GM12878 (cell line): ENCODE measurements at regions not wholly inside any gene's neighbourhood (a gene's known extent, or its start where the extent isn't known, plus 50 kb on each side); places are given as distances from the start of the nearest gene placed in this dataset.

Experiments used
- ATAC-seq: fragments of 200-7000 bp; cut with Tn5 transposase; 3 replicates; pipeline ENCODE4 v1.9.1; 2020; ENCODE audit warnings: mild to moderate bottlenecking, moderate library complexity
- BruUV-seq: library from RNA; stranded (reverse); fragments of 400-500 nt; replicated peaks from 2 replicates; lab custom pipeline; 2021; lab: Mats Ljungman, UMichigan
- CTCF ChIA-PET: fragments of 300-600 bp; sonication (Branson Sonifier 250); formaldehyde crosslinking; extraction: SDS; loops from one replicate; lab custom pipeline; 2021; ENCODE audit warnings: inconsistent platforms; lab: Yijun Ruan, JAX
- POLR2A ChIA-PET: fragments of 350-600 bp; formaldehyde crosslinking; extraction: SDS; loops from one replicate; lab custom pipeline; 2021; ENCODE audit warnings: inconsistent platforms; lab: Charles Lee
- RAD21 ChIA-PET: fragments of 300-600 bp; sonication (Branson Sonifier 250); formaldehyde crosslinking; loops from one replicate; lab custom pipeline; 2023; ENCODE audit warnings: antibody characterized with exemption; ENCODE audit not compliant: unreplicated experiment; lab: Charles Lee
- SMC1A ChIA-PET: fragments of 300-600 bp; sonication (Branson Sonifier 250); formaldehyde crosslinking; loops from one replicate; lab custom pipeline; 2023; ENCODE audit not compliant: unreplicated experiment, uncharacterized antibody; lab: Charles Lee
- DNase-seq: peaks from one replicate; pipeline ENCODE4 v3.0.0-alpha.2; 2011; ENCODE audit warnings: low read depth, low spot score
- FAIRE-seq: peaks from 3 replicates; lab custom pipeline; 2011; peaks lifted over from hg19 to GRCh38; lab: Jason Lieb, UNC
- H2AFZ ChIP-seq: 2 replicates; pipeline ENCODE4 v1.6.0; 2011; ENCODE audit warnings: low read depth, low read length, control low read depth; ENCODE audit not compliant: control insufficient read depth
- H3K27ac ChIP-seq: 2 replicates; pipeline ENCODE4 v1.5.1; 2011; ENCODE audit warnings: control low read depth; ENCODE audit not compliant: control insufficient read depth, insufficient read depth
- H3K27me3 ChIP-seq, 2 experiments: replicated peaks in 1 of 2; 2 replicates each; pipeline versions ENCODE4 v1.6.0 to v1.6.1; 2011; ENCODE audit warnings: low read length in 1 of 2; ENCODE audit not compliant: control insufficient read depth in 2 of 2, insufficient read depth in 2 of 2
- H3K36me3 ChIP-seq, 2 experiments: 2 replicates each; pipeline ENCODE4 v1.5.1; 2011; ENCODE audit warnings: low read length in 1 of 2; ENCODE audit not compliant: control insufficient read depth in 2 of 2, insufficient read depth in 2 of 2
- H3K4me1 ChIP-seq: 2 replicates; pipeline ENCODE4 v1.6.1; 2011; ENCODE audit warnings: mild to moderate bottlenecking, low read length, moderate library complexity, mixed read lengths; ENCODE audit not compliant: control insufficient read depth, insufficient read depth
- H3K4me2 ChIP-seq: 2 replicates; pipeline ENCODE4 v1.6.0; 2011; ENCODE audit warnings: control low read depth; ENCODE audit not compliant: control insufficient read depth, insufficient read depth
- H3K4me3 ChIP-seq: fragments of 200-600 bp; sonication (generic); 2 replicates; pipeline ENCODE4 v1.5.1; 2016
- H3K79me2 ChIP-seq: 2 replicates; pipeline ENCODE4 v1.6.0; 2011; ENCODE audit warnings: low read length; ENCODE audit not compliant: control insufficient read depth, insufficient read depth
- H3K9ac ChIP-seq: 2 replicates; pipeline ENCODE4 v1.8.0; 2011; ENCODE audit warnings: low read length, control low read depth, mixed read lengths; ENCODE audit not compliant: control insufficient read depth, insufficient read depth
- H3K9me3 ChIP-seq: replicated peaks from 3 replicates; pipeline ENCODE4 v1.5.1; 2011; ENCODE audit warnings: mild to moderate bottlenecking, low read length; ENCODE audit not compliant: control insufficient read depth, insufficient read depth
- H4K20me1 ChIP-seq: 2 replicates; pipeline ENCODE4 v1.6.0; 2011; ENCODE audit not compliant: control insufficient read depth, insufficient read depth
- BCL11A ChIP-seq: IDR thresholded peaks from 2 replicates; pipeline ENCODE4 v1.6.1; 2011; ENCODE audit warnings: low read depth, low read length
- BHLHE40 ChIP-seq, 2 experiments: fragments of 450-650 bp in 1 of 2; IDR thresholded peaks; 2 replicates each; pipeline ENCODE4 v1.6.1; 2011 to 2017; ENCODE audit warnings: low read depth in 2 of 2, borderline replicate concordance in 1 of 2, improper control_type of control experiment in 1 of 2, low read length in 1 of 2, mild to moderate bottlenecking in 1 of 2
- CBFB ChIP-seq: IDR thresholded peaks from 2 replicates; pipeline ENCODE4 v1.6.1; 2016; ENCODE audit warnings: antibody characterized with exemption, low read depth
- CHD4 ChIP-seq: fragments of 200-600 bp; sonication (generic); IDR thresholded peaks from 2 replicates; pipeline ENCODE4 v1.6.1; 2016; ENCODE audit warnings: mild to moderate bottlenecking
- DPF2 ChIP-seq: fragments of 450-650 bp; IDR thresholded peaks from 2 replicates; pipeline ENCODE4 v1.6.1; 2017; ENCODE audit warnings: mild to moderate bottlenecking
- EED ChIP-seq: sonication (generic); IDR thresholded peaks from 2 replicates; pipeline ENCODE4 v1.6.1; 2016; ENCODE audit warnings: antibody characterized with exemption, low read depth
- EGR1 ChIP-seq, 2 experiments: IDR thresholded peaks; 1 replicate in 1 of 2; 2 replicates in 1 of 2; pipeline ENCODE4 v1.6.1; 2011 to 2012; ENCODE audit warnings: low read depth in 2 of 2, low read length in 2 of 2, borderline replicate concordance in 1 of 2, mild to moderate bottlenecking in 1 of 2, moderate library complexity in 1 of 2
- FOXK2 ChIP-seq: fragments of 450-650 bp; IDR thresholded peaks from 2 replicates; pipeline ENCODE4 v1.6.1; 2017; ENCODE audit warnings: mild to moderate bottlenecking, moderate library complexity
- NR2C1 ChIP-seq: fragments of 450-650 bp; IDR thresholded peaks from 2 replicates; pipeline ENCODE4 v1.6.1; 2017; ENCODE audit warnings: antibody characterized with exemption, mild to moderate bottlenecking, moderate library complexity
- RCOR1 ChIP-seq: conservative IDR thresholded peaks from 2 replicates; pipeline ENCODE4 v1.6.1; 2012; ENCODE audit warnings: low read depth, low read length, improper control_type of control experiment
- RUNX3 ChIP-seq: IDR thresholded peaks from 2 replicates; pipeline ENCODE4 v1.6.1; 2012; ENCODE audit warnings: low read length, inconsistent platforms
- SMAD5 ChIP-seq: IDR thresholded peaks from 2 replicates; pipeline ENCODE4 v1.6.1; 2016; ENCODE audit warnings: antibody characterized with exemption, low read depth
- STAT1 ChIP-seq: fragments of 450-650 bp; conservative IDR thresholded peaks from 2 replicates; pipeline ENCODE4 v1.6.1; 2014; ENCODE audit warnings: antibody characterized with exemption, mild to moderate bottlenecking
- STAT3 ChIP-seq: IDR thresholded peaks from 2 replicates; pipeline ENCODE4 v1.6.1; 2011; ENCODE audit warnings: low read depth, low read length, improper control_type of control experiment
- SUPT20H ChIP-seq: IDR thresholded peaks from 2 replicates; pipeline ENCODE4 v1.6.1; 2011; ENCODE audit warnings: low read depth, mild to moderate bottlenecking, low read length, moderate library complexity, borderline replicate concordance; ENCODE audit not compliant: control insufficient read depth
- ZNF207 ChIP-seq: fragments of 450-650 bp; IDR thresholded peaks from 2 replicates; pipeline ENCODE4 v1.6.1; 2014; ENCODE audit warnings: antibody characterized with exemption, mild to moderate bottlenecking, borderline replicate concordance
- ZNF274 ChIP-seq: IDR thresholded peaks from one replicate; pipeline ENCODE4 v1.8.0; 2011; ENCODE audit not compliant: insufficient read length, insufficient read depth
- ZSCAN29 ChIP-seq: fragments of 450-650 bp; IDR thresholded peaks from 2 replicates; pipeline ENCODE4 v1.6.1; 2017; ENCODE audit warnings: mild to moderate bottlenecking, moderate library complexity
- WGBS: methylation state at CpG from one replicate; pipeline ENCODE4 v1.1.6; 2016; ENCODE audit warnings: low lambda C conversion rate; ENCODE audit not compliant: insufficient replicate concordance, insufficient coverage; ENCODE audit errors: missing lambda C conversion rate; 5-methylcytosine and 5-hydroxymethylcytosine counted together
- in situ Hi-C: fragments of 300-500 bp; cut with MboI; formaldehyde crosslinking; loops from 9 replicates; pipeline ENCODE4 v1.14.3; 2018; ENCODE audit warnings: mixed read lengths
- intact Hi-C: fragments of 100-400 bp; cut with micrococcal nuclease; formaldehyde crosslinking; loops from one replicate; pipeline ENCODE4 v1.14.2; 2022; ENCODE audit not compliant: unreplicated experiment
- TF ChIP-seq, protein P1 (sequence below): fragments of 450-650 bp; IDR thresholded peaks from 2 replicates; pipeline ENCODE4 v1.6.1; 2017; ENCODE audit warnings: mild to moderate bottlenecking, low read depth, inconsistent platforms; ENCODE audit not compliant: poor library complexity, severe bottlenecking
- TF ChIP-seq, protein P2 (sequence below): fragments of 450-650 bp; IDR thresholded peaks from 2 replicates; pipeline ENCODE4 v1.6.1; 2014; ENCODE audit warnings: mild to moderate bottlenecking

DNA sequence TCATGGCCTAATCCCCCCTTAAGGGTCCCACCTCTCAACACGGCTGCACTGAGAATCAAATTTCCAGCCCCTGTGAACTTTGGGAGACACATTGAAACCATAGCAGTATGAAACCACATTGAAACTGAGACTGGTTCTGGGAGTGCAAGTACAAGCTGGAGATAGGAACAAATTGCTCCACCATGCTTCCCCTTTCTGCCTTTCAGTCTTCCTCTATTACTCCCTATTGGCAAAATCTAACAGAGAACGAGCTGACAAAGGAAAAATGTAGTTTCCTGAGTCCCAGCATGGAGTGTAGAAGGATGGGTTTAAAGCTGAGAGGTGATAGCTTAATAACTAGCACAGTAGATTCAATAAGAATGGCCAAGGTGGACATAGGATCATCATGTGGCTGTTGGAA is 161.7 kb upstream of the RPL34 start:
- Histone ChIP-seq H3K27ac (no peak overlapping the region), H3K27me3 (no peaks in the 10 kb centered on the region), H2AFZ (no peak overlapping the region), H3K36me3 (no peaks in the 10 kb centered on the region), H3K9me3 (no peaks in the 10 kb centered on the region), H3K4me3 (no peak overlapping the region), H3K9ac (no peak overlapping the region), H3K4me2 (no peak overlapping the region), H4K20me1 (no peaks in the 10 kb centered on the region), H3K79me2 (no peaks in the 10 kb centered on the region), H3K4me1 (no peaks in the 10 kb centered on the region)
- SMC1A ChIA-PET, result no interaction called here
- no TSS peak for BruUV-seq
- TF ChIP-seq RCOR1 (no peak), FOXK2 (no peak), SUPT20H (no peak), EGR1 (IDR thresholded peaks at IDR 0.05; ENCODE audit: borderline replicate concordance in 1 of 2, low read depth in 2 of 2, low read length in 2 of 2) (no peak), ZNF207 (no peak), STAT3 (no peak)
- no peak for ATAC-seq
- intact Hi-C loops, result no loop called here
- in situ Hi-C loops, result no loop called here
- POLR2A ChIA-PET, result no interaction called here
- CTCF ChIA-PET, result no interaction called here
- DNase-seq, result no peak
- RAD21 ChIA-PET, result no interaction called here
- WGBS, result 0% methylated on average over 2 of the region's 2 CpGs
- FAIRE-seq, result no peak

GRCh38 chr4:108454227-108454626 is 166.1 kb upstream of the RPL34 start:
- H2AFZ ChIP-seq, result no peak overlapping the region
- intact Hi-C loops, result no loop called here
- H3K27me3 ChIP-seq, result no peaks in the 10 kb centered on the region
- no peaks in the 10 kb centered on the region for H3K4me1 ChIP-seq
- no peak overlapping the region for H3K9ac ChIP-seq
- no peaks in the 10 kb centered on the region for H3K79me2 ChIP-seq
- no peaks in the 10 kb centered on the region for H3K9me3 ChIP-seq
- H4K20me1 ChIP-seq, result no peaks in the 10 kb centered on the region
- no peak for ATAC-seq
- no peak for DNase-seq
- no TSS peak for BruUV-seq
- ChIA-PET RAD21 (no interaction called here), POLR2A (no interaction called here), CTCF (no interaction called here), SMC1A (no interaction called here)
- 0% methylated on average over 2 of the region's 2 CpGs for WGBS
- no peak overlapping the region for H3K4me2 ChIP-seq
- in situ Hi-C loops, result no loop called here
- no peak overlapping the region for H3K27ac ChIP-seq
- FAIRE-seq, result no peak
- no peaks in the 10 kb centered on the region for H3K36me3 ChIP-seq
- H3K4me3 ChIP-seq, result no peak overlapping the region
- TF ChIP-seq SMAD5, result no peak
- no peak for TF ChIP-seq CBFB
- no peak for TF ChIP-seq EED
- TF ChIP-seq CHD4, result no peak
- TF ChIP-seq STAT1, result no peak
- TF ChIP-seq, protein P1, sequence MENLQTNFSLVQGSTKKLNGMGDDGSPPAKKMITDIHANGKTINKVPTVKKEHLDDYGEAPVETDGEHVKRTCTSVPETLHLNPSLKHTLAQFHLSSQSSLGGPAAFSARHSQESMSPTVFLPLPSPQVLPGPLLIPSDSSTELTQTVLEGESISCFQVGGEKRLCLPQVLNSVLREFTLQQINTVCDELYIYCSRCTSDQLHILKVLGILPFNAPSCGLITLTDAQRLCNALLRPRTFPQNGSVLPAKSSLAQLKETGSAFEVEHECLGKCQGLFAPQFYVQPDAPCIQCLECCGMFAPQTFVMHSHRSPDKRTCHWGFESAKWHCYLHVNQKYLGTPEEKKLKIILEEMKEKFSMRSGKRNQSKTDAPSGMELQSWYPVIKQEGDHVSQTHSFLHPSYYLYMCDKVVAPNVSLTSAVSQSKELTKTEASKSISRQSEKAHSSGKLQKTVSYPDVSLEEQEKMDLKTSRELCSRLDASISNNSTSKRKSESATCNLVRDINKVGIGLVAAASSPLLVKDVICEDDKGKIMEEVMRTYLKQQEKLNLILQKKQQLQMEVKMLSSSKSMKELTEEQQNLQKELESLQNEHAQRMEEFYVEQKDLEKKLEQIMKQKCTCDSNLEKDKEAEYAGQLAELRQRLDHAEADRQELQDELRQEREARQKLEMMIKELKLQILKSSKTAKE, result no peak
- no peak for TF ChIP-seq NR2C1
- no peak for TF ChIP-seq RUNX3
- no peak for TF ChIP-seq BHLHE40 (IDR thresholded peaks at IDR 0.05; ENCODE audit: borderline replicate concordance in 1 of 2, low read depth in 2 of 2, low read length in 1 of 2)
- TF ChIP-seq, protein P2, sequence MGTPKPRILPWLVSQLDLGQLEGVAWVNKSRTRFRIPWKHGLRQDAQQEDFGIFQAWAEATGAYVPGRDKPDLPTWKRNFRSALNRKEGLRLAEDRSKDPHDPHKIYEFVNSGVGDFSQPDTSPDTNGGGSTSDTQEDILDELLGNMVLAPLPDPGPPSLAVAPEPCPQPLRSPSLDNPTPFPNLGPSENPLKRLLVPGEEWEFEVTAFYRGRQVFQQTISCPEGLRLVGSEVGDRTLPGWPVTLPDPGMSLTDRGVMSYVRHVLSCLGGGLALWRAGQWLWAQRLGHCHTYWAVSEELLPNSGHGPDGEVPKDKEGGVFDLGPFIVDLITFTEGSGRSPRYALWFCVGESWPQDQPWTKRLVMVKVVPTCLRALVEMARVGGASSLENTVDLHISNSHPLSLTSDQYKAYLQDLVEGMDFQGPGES, result no peak
- no peak for TF ChIP-seq BCL11A
- TF ChIP-seq DPF2, result no peak
- TF ChIP-seq ZNF274, result no peak
- TF ChIP-seq ZSCAN29, result no peak
